OCI-M2 (cell line): ENCODE measurements at regions not wholly inside any gene's neighbourhood (a gene's known extent, or its start where the extent isn't known, plus 50 kb on each side); places are given as distances from the start of the nearest gene placed in this dataset.
"Not testable (repeated sequence)": the region's sequence is repeated elsewhere in the genome, so short reads cannot be mapped to it uniquely, and the experiment has no call there.

Source experiments
- DNase-seq: peaks from one replicate; lab custom pipeline; 2025; ENCODE audit not compliant: unreplicated experiment; lab: John Stamatoyannopoulos, UW

DNA sequence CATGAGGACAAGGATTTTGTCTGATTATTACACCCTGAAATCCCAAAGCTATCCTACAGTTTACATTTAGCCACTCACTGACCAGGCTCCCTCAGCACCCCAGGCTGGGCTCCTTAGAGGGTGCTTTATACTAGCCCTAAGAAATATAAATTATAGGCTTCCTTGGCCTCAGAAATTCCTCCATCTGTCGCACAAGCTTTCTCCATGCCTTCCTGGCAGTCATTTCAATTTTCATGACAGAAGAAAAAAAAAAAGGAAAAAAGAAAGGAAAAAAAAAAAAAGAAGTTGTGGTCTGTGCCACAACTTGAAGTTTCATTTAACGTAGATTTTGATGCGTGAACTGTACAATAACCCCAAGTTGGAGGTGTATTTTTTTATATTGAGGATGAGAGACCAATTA, 719.5 kb downstream of the BCL11A start:
- no peak for DNase-seq

DNA sequence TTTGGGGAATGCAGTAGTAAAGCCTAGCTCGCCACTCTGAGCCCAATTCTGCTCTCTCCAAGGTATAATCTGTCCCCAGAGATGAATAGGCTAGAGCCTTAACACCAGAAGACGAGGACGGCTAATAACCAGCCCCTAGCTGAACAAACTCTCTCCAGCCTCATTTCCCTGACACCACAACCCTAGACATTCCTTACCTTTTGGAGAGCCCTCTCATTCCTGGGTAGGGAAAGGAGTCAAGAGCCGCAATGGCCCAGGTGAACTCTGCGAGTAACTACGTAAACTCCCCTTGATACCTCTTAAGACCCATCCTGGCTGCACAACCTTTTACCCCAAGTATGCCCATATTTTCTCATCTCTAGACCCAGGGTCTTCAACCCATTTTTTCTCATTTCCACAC, 722.9 kb downstream of the BCL11A start:
- no peak for DNase-seq

- DNase-seq, result no peak
Observed at GRCh38 chr2:59827677-59828076, 725.8 kb downstream of the BCL11A start.

DNA sequence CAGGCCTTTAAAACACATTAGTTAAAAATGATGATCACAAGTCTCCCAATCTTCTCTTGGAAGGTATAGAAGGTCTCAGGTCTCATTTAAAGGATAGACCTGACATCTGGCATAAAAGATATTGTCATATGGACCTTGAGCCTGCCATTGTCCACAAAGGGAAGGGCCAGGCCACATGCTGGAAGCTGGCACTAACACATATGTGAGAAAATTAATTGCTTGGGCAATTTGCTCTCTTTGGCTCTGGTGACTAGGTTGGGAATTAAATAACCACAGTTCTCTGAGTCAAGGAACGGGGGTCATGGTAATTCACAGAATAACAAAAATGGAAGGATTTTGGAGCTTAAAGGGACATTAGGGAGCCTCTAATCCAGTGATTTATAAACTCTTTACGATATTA, 727.3 kb downstream of the BCL11A start:
- no peak for DNase-seq

DNA sequence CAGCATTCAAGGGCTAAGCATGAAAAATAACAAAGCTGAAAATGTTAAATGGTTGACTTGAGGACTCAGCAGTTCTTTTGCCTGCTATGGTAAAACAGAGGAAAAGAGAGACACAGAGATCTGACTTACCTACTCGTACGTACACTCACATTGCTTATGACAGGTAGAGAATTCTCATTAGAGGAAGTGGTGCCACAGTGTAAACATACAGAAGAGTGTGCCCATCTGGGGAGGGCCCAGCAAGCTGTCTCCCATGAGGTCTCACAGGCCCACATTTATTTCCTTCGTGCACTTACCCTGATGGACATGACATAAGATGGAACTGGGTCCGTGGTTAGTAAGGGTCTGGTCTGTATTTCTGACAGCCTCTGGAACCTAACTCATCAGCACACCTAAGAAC, 729.1 kb downstream of the BCL11A start:
- DNase-seq, result no peak

DNA sequence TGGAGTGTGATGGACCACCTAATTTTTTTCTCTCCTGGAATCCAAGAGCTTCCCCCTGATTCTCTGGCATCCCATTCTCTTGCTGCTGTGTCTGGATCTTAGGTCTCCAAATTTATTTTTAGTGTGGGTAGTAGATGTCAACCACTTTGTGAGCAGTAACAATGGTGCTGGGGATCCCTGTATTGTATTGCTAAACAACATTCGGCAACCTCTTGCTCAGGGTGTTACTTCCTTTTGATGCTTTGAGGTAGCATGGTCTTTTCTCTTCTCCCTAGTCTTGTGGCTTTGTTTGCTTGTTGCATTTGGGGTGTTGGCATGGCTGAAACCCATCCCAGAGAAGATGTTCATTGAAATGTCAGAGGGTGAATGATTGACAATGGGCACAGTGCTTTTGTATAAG, 737.4 kb downstream of the BCL11A start:
- no peak for DNase-seq

DNA sequence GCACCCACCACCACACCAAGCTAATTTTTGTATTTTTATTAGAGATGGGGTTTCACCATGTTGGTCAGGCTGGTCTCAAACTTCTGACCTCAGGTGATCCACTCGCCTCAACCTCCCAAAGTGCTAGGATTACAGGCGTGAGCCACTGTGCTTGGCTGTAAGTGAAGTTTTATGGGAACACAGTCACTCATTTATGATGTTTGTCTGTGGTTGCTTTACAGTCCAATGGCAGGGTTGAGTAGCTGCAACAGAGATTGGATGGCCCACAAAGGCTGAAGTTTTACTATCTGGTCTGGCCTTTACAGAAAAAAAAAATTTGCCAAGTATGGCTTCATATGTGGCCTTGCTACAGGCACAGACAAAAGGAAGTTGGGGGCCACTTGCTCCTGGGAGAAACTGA, 743.2 kb downstream of the BCL11A start:
- DNase-seq, result not testable (repeated sequence)

DNA sequence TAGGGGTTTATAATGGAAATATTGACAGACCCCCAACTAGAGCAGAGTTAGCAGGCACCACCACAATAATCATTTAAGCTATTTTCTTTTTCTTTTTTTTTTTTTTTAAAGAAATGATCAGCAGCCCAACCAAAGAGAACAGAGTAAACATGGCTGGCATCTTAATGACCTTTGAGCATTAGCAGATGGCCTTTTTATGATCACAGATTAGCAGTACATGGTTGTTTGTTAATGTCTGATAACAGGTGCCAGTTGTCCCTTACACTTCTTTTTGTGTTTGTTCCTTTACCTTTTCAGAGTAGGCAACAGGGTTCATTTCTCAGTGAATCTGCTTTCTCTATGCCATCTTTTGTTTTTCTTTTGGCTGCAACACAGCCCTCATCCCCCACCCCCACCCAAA, 747.0 kb downstream of the BCL11A start:
- no peak for DNase-seq

DNA sequence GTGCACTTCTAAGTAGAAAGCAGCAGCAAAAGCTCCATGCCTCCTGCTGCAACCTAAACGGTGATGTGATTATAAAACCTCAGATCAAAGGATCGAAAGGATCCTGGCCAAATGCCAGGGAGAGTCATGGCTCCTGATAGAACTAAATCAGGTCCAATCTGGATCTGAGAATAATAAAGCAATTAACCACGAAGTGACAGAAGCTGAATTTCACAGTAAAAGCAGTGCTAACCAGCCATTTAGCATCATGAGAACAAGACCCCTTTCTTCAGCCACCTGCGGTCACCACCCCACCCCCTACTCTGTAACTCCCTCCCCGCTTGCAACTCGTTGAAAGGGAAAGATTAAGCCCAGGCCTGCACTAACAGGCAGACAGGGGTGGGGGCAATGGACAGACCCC, 748.7 kb downstream of the BCL11A start:
- DNase-seq, result no peak

DNA sequence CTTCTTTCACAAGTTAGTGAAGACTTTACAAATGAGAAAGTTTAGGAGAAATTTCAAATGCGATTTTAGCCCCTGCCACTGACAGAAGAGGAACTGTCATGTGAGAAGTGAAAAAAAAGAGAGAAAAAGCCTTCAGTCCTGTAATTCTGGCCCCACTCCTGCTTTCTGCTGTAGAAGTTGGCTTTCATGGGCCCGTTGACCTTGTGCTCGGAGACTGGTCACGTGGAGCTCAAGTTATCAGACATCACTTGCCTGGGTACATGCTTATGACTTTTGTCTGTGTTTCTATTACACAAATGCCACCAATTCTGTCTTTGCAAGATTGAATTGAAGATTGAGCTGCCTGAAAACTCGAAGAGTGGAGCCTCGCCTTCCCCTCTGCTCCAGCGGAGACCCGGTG, 749.9 kb downstream of the BCL11A start:
- DNase-seq, result no peak

DNA sequence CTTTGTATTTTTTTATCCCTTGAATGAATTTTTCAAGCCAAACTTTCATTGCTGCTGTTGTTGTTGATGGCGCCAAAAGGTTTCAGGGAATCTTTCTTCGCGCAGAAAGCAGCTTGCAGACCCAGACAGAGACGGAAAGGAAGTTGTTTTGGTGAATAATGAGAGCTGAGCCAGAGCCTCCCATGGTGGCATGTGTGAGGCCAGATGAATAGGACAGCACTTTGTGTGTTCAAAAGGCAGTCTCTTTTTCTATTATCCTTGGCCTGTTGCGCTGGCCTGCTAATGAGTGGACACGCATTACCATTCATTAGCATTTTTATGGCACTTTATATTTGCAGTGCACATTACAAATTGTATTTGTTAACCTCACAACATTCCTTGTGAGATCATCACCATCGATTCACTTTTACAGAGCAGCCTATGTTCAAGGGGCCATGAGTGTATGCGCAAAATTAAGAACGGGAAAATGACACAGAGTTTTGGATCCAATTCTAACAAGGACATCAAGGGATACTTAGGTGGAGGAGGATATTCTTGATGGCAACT, 754.7 kb downstream of the BCL11A start:
- no peak for DNase-seq

DNA sequence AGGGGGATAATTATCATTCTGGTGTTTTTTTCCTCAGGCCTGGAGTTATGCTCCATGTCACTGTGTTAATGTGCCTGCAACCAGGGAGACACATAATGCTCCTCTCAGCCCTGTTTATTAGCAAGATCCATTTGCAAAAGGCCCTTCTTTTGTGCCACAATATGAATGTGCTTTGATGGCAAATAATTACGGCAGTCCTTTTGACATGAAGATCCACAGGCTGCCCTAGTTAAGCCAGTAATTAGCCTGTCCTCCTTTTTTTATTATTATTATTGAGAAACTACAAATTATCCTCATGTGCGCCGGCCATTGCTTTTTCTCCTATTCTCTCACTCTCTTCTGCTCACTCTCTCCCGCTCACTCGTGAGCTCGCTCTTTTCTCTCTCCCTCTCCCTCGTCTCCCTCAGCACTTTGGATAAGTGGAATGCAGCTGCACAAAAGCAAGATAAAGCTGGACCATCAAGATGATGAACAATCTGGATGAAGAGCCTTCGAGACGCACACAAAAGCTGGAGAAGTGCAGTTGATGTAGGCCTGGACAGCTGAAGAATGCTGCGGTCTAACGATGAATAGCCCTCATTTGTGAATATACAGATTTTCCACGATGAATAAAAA, 762.3 kb downstream of the BCL11A start:
- DNase-seq, result no peak

GRCh38 chr2:59790186-59791003, 763.1 kb downstream of the BCL11A start:
- DNase-seq, result no peak

DNA sequence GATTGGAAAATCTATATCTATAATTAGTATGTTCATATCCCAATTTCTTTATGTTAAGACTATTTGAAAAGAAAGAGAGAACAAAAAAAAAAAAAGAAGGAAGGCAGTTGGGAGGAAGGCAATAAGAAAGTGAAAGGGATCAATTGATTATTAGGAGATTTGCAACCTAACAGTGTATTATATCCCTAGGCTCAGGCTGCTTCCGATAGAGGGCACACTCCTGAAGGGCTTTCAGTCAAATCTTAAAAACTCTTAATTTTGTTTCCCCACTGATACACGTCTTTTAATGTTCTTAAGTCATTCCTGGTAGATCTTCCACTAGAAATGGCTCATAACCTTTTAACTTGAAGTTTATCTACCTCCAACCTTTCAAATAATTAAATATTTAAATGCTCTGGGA, 763.9 kb downstream of the BCL11A start:
- no peak for DNase-seq

DNA sequence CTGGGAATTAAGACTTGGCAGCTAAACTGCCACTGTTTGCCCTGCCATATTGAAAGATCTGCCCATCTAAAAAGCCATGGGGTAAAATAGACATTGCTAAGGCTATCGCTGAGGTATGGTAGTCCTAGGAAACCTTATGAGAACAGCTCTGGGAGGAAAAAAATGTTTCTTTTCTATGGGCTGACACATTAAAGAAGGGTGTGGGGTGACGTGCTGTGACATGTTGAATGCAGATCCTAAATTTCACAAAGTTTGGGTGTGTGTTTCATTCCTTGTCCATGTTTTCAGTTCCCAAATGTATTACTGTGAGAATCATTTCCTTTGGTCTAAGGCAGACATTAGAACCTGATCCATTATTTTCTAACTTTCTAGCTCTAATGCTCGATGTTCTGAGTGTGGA, 766.4 kb downstream of the BCL11A start:
- no peak for DNase-seq

DNA sequence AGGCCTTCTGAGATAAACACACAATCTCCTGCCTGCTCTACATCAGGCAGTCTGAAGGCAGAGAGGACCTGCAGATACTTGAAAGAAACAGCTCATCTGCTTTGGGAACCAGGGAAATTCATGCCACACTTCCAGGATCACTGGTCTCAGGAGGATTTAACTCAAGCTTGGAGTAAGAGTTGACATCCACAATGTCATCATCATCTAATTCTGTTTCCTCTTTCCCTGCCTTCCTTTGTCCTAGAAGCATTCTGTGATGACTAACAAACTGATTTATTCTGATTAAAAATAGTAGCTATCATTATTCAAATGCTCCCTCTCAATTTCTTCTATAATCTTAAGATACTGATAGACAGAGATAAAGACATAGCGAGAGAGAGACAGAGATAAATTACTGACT, 766.8 kb downstream of the BCL11A start:
- DNase-seq, result no peak

- DNase-seq, result no peak
Observed at GRCh38 chr2:59779571-59779970, 773.9 kb downstream of the BCL11A start.

GRCh38 chr2:59777120-59777519, 776.3 kb downstream of the BCL11A start:
- no peak for DNase-seq

DNA sequence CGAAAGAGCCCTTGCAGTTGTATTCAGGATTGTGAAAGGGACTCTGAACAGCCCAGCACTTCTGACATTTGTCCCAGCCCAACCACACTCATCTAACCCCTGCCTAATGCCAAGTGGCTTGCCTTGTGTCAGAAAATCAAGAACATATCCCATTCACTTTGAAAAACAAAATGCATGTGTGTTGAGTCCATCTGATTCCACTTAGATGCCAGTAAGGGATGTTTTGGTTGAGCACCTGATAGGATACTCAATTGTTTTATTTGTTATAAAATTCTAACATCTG, 776.8 kb downstream of the BCL11A start:
- DNase-seq, result no peak

DNA sequence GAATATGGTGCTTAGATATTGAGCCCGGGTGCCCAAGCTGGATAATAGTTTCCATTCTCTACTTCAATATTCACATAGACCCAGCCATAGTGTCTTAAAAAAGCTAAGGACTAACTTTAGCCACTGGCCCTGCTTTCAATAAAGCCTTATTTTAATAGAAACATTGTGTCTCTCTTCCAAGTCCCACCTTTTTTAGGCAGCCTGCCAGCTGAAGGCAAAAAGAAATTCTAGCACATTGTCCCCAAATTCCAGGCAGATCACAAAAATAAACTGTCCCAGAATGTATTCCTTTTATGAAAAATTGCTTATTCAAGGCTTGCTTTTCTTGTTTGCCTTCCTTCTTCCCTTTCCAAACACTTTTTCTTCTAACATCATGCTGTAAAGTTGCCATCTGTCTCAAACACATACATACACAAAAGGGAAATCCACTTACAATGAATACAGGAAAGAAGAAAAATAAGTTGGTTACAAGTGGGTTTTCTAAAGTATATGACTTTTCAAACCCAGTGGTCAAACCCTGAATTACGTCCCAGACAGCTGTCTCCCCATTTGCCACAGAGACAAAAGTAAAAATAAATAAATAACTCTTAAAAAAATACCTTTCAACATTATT, 778.5 kb downstream of the BCL11A start:
- DNase-seq, result no peak

- DNase-seq, result no peak
Observed at GRCh38 chr2:59770651-59771050, 782.8 kb downstream of the BCL11A start.

DNA sequence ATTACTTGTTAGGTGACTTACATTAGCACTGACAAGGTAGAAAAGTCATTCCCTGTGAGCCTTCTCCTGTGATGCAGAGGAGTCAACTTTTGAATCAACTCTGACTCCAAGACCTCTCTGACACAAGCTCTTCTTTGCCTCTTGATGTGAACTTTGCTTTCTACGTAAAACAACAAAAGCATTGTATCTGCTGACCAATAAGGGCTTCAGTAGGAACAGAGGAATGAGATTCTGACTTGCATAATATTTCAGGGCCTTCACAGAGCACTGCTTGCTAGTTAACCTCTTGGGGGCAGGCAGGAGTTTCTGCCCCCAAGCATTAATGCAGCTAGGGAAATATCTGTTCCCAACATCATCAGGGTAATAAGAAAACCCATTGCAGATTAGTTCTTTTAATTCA, 791.5 kb downstream of the BCL11A start:
- DNase-seq, result no peak
